ENCODE measurements at regions not wholly inside any gene's neighbourhood (a gene's known extent, or its start where the extent isn't known, plus 50 kb on each side); places are given as distances from the start of the nearest gene placed in this dataset.
A peak's percentile ranks its signal among the peaks of the same experiment; 100 is the strongest.
"Not testable (repeated sequence)": the region's sequence is repeated elsewhere in the genome, so short reads cannot be mapped to it uniquely, and the experiment has no call there.

DNA sequence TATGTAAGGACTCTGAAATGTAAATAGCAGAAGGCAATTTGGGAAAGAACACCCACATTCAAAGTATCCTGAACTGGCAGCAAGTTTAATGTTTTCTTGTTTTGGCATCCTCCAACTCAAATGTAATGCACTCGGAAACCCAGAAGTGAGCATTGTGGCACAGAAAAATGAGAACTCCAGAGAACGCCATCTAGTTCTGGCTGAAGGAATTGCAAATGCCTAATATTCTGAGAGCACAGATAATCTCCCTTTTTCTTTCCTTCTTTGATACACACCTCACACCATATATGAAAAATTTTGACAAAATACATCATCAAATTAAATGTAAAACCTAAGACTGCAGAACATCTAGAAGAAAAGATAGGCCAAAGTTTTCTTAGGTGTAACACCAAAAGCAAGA lies 52.1 kb downstream of the PWWP3B start:
- peak; percentile 10 for DNase-seq (ENCODE audit: low read depth)
- no peak overlapping the region for H3K4me3 ChIP-seq (replicated peaks; ENCODE audit: low read depth, low read length)
- TF ChIP-seq, protein P1, sequence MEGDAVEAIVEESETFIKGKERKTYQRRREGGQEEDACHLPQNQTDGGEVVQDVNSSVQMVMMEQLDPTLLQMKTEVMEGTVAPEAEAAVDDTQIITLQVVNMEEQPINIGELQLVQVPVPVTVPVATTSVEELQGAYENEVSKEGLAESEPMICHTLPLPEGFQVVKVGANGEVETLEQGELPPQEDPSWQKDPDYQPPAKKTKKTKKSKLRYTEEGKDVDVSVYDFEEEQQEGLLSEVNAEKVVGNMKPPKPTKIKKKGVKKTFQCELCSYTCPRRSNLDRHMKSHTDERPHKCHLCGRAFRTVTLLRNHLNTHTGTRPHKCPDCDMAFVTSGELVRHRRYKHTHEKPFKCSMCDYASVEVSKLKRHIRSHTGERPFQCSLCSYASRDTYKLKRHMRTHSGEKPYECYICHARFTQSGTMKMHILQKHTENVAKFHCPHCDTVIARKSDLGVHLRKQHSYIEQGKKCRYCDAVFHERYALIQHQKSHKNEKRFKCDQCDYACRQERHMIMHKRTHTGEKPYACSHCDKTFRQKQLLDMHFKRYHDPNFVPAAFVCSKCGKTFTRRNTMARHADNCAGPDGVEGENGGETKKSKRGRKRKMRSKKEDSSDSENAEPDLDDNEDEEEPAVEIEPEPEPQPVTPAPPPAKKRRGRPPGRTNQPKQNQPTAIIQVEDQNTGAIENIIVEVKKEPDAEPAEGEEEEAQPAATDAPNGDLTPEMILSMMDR (IDR thresholded peaks at IDR 0.05; ENCODE audit: low read length, missing control alignments): peak; percentile 55

DNA sequence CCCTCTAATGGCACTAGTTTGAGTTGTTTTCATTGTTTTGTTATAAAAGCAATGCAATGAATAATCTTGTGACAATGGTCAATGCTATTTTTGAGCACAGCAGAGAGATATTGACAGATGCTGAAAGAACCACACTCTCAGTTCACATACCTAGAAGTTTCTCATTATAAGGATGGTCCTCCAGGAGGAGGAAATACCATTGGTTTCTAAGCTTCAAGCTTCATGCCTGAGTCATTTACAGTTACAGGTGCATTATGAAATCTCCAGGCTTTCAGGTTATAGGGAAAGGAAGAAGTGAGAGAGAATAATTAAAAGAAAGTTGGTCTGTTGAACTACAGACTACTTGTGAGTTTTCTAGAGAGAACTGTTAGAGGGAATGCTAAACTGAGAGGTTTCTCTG lies 75.3 kb downstream of the PWWP3B start:
- no peak for DNase-seq (ENCODE audit: low read depth)
- TF ChIP-seq, protein P1 (IDR thresholded peaks at IDR 0.05; ENCODE audit: low read length, missing control alignments): no peak
- no peak overlapping the region for H3K4me3 ChIP-seq (replicated peaks; ENCODE audit: low read depth, low read length)

DNA sequence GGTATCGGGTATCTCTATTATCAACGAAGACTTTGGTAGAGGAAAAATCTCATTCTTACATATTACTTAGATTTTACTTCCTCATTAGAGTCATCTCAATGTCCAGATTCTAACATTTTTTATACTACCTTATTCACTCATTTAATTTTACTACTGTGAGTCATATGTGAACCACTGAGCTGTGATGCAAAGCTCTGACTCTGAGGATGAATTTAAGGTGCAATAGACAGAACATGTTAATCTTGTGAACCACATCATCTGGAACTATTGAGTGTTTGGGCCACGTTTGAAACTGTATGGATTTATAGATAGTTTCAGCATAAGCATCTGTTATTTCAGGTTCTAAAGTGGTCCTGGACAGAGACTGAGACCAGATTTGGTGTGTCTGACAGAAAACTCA lies 78.4 kb downstream of the PWWP3B start:
- no peak overlapping the region for H3K4me3 ChIP-seq (replicated peaks; ENCODE audit: low read depth, low read length)
- TF ChIP-seq, protein P1 (IDR thresholded peaks at IDR 0.05; ENCODE audit: low read length, missing control alignments): no peak
- peak; percentile 48 for DNase-seq (ENCODE audit: low read depth)

DNA sequence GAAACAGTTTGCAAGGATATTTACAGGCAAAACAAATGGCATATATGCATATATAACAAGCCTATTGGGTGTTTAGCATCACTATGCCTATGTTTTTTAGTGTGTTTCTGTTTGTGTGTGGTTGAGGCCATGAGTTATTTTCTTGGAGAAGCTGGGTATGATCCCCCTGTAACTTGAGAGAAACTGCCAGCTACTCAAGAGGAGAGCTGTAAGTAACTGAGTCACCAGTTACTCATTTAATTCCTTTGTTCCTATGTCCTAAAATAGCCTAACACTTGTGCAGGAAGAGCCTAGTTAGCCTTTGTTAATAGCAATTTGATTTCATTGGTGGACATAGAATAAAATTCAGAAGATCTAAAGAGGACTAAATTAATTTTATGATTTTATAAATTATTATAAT lies 79.1 kb downstream of the PWWP3B start:
- H3K4me3 ChIP-seq (replicated peaks; ENCODE audit: low read depth, low read length): no peak overlapping the region
- peak; percentile 44 for DNase-seq (ENCODE audit: low read depth)
- TF ChIP-seq, protein P1 (IDR thresholded peaks at IDR 0.05; ENCODE audit: low read length, missing control alignments): no peak

DNA sequence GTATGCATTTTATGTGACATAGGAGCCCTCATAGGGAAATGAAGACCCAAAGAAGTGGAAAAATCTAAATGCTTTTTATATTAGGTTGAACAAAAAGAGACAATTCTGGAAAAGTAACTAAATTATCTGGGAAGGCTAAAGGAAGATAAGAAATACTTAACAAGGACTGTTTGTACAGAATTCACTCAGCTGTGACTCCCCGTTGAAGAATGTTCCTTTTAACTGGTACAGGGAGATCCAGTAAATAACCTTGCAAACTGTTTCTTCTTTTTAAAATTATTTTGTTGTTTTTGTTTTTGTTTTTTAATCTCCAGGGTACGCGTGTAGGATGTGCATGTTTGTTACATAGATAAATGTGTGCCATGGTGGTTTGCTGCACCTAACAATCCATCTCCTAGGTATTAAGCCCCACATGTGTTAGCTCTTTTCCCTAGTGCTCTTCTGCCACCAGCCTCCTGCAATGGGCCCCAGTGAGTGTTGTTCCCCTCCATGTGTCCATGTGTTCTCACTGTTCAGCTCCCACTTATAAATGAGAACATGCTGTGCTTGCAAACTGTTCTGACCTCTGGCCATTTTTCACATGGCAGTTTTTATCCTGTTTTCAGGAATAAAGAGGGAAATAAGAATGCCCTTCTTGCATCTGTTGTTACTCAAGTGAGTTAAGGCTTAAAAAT lies 81.7 kb downstream of the PWWP3B start:
- H3K4me3 ChIP-seq (replicated peaks; ENCODE audit: low read depth, low read length): no peak overlapping the region
- peak; percentile 60 for DNase-seq (ENCODE audit: low read depth)
- TF ChIP-seq, protein P1 (IDR thresholded peaks at IDR 0.05; ENCODE audit: low read length, missing control alignments): no peak

DNA sequence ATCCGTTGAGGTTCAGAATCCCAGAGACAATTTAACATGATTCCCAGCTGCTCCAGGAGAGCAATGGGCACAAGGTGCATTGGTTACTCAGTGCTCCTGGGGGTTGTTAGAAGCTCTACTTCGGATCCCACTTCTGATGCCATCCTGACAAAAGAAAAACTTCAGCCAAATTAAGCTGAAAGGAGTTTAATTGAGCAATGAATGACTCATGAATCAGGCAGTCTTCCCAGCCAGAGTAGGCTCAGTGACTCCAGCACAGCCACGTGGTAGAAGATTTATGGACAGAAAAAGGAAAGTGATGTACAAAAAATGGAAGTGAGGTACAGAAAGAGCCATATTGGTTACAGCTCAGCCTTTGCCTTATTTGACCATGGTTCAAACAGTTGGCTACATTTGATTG lies 95.7 kb downstream of the PWWP3B start:
- no peak overlapping the region for H3K4me3 ChIP-seq (replicated peaks; ENCODE audit: low read depth, low read length)
- TF ChIP-seq, protein P1 (IDR thresholded peaks at IDR 0.05; ENCODE audit: low read length, missing control alignments): no peak
- DNase-seq (ENCODE audit: low read depth): peak; percentile 82

DNA sequence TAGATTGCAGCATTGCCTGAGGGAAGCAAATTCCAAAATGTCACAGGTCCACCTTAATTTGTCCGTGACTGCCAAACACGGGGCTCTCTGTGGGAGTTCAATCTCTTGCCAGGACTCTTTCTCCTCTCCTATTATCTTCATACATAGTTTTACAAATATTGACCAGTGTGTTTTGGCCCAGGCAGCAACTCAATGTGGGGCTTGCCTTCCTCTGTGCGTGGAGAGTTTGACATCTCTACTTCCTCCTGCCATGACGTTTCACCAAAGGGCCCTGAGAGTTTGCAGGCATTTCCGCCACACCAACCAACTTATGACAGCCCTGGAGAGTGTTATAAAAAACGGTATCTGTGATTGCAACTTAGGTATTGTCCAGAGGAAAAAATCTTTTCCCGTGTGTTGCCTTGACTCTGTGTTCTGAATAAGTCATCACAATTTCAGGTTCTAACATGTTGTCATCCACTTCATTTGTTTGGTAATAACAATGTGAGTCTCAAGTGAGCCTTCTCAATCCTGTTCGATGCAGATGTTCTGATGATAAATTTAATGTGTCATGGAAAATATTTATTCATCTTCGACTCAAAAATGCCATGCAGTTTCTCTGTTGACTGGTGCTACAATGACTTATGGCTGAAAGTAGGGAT lies 106.0 kb downstream of the PWWP3B start:
- not testable (repeated sequence) for H3K4me3 ChIP-seq (replicated peaks; ENCODE audit: low read depth, low read length); DNase-seq (ENCODE audit: low read depth)

DNA sequence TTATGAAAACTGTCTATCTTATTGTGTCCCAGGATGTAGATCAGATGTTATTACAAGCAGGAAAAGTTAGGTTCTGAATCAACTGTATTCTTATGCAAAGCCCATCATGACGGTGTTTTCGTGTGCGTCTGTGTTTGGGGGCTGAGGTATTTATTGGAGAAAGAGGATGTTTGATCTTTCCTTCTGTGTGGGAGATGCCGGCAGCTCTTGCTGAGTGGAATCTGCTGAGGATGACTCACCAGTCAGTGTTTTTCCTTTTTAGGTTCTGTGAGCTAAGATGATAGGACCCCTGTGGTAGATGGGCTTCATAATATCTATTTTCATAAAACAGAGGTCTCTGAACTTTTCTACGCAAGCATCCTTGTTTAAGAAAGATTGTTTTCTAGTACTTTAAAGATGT lies 107.1 kb downstream of the PWWP3B start:
- H3K4me3 ChIP-seq (replicated peaks; ENCODE audit: low read depth, low read length); DNase-seq (ENCODE audit: low read depth): not testable (repeated sequence)

Measured in fibroblast of pulmonary artery (primary cell).